Kidney glomerular epithelial cell (primary cell): ENCODE measurements at regions not wholly inside any gene's neighbourhood (a gene's known extent, or its start where the extent isn't known, plus 50 kb on each side); places are given as distances from the start of the nearest gene placed in this dataset.
"Not testable (repeated sequence)": the region's sequence is repeated elsewhere in the genome, so short reads cannot be mapped to it uniquely, and the experiment has no call there.

Source experiments
- DNase-seq: peaks from one replicate; lab custom pipeline; 2025; lab: John Stamatoyannopoulos, UW

- no peak for DNase-seq
Measured at GRCh38 chr6:132045877-132046276, 94.7 kb upstream of the CCN2 start.

DNA sequence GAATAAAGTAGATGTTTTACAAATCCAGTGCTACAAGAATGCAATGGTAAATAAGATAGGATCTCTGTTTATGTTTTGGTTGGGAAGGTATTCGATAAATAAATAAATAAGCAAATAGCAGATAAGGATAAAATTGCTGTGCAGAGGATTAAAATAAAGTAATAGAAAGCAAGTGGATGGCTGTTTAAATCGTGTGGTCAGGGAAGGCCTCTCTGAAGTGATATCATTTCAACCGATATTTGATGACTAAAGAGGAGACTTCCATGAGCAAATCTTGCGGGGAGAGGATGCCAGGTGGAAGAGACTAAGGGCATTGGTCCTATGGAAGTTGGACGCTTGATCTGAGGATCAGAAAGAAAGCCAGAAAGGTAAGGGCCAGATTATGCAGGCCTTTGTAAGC lies 92.0 kb upstream of the CCN2 start:
- DNase-seq: no peak

- no peak for DNase-seq
Measured at GRCh38 chr6:132041706-132042105, 90.5 kb upstream of the CCN2 start.

DNA sequence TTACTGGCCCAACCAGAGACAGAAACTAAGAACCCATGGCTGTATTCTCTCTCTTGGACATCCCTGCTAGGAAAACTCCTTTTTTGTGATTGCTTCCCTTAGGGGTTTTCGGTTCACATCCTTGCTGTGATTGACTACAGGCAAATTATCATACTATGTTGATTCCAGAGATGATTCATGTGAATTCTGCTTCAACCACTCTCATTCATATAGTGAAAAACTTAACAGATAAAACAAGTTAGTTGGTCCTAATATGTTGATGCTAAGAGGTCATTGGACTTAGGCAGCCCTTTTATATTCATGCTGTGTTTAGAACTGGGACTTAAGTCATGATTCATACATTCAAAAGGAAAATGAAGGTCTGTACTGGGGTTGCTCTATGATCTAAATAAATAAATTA lies 76.9 kb upstream of the CCN2 start:
- DNase-seq: no peak

DNA sequence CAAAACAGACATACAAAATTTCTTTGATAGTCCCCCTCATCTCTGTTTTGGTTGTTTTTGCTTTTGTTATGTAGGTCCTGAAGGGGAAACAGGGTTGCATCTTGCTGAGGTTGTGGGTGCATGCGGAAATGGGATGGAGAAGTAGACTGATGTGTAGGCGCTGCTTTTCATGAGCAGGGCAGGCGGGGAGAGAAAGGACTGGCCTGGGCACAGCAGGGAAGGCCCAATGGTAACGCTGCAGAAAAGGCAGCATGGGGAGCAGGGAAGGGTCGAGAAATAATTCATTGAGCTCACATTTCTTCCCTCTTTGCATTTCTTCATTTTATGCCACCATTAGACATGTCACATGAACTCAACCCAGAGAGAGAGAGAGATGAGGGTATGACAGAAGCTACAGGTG lies 74.3 kb upstream of the CCN2 start:
- no peak for DNase-seq

- no peak for DNase-seq
Measured at GRCh38 chr6:132023490-132023889, 72.3 kb upstream of the CCN2 start.

DNA sequence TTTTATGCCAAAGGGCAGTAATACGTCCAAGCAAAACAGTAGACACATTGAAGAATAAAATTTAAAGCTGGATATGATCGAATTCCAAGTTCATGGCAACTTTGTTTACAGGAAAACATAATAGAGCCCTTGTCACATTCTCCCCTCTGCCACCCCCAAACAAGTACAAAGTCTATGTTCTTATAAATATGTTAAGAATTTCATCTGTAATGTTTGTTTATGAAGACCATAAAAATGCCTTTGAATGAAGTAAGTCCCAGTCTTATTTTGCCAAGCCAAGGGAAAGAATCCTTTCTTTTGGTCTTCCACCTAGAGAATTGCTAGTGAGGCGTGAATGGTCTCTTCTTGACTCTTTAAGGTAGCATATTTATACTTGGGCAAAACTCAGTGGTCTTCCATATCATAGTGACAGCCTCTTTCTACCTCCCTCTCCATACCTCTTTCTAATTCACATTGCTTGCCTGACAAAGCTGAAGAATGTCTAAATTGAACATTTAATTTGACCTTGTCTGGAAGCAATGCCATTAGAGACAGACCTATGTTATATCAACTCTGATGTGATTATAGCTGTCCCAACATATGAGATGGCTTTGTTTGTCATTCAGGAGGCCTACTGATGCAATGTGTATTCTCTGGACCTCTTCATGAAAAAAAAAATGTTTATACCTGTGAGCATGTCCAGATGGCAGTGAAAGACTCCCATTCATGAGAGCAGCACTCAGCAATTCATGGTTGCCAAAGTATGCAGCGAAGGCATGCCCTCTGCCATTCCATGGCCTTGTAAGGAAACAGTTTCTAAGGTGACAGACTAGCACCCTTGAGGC lies 70.6 kb upstream of the CCN2 start:
- no peak for DNase-seq

GRCh38 chr6:132020918-132021317 lies 69.7 kb upstream of the CCN2 start:
- DNase-seq: not testable (repeated sequence)

GRCh38 chr6:132020138-132020581 lies 69.0 kb upstream of the CCN2 start:
- DNase-seq: no peak

GRCh38 chr6:132019586-132019985 lies 68.4 kb upstream of the CCN2 start:
- no peak for DNase-seq

DNA sequence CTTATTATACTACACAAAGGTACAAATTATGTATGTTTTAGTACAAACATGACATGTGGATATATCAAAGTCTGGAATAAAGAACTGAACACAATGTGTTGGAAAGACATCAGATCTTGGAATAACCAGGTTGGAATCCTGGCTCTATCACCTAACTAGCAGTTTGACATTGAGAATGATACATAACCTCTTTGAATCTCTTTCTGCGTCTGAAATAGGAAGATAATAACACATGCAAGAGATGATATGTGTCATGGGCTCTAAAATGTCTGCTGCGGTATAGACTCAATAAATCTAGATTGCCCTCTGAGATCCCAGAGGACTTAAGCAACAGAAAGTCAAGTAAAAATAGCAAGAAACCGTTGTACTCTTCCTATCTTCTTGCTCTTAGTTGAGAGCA lies 66.8 kb upstream of the CCN2 start:
- no peak for DNase-seq

DNA sequence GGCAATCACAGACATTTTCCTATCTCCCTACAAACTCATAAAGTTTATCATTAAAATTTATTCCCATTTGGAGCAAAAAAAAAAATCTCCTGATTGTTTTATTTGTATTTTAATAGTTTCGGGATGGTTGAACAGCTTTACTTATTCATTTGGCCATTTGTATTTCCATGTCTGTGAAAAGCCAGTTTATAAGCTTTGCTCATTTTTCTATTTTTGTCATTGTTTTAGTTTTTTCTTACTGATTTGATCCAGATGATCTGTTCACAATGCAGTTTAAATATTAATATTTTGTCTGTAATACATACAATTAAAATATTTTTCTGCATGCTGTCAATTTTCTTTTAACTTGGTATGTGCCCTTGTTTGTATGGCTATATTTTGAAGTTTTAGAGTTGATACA lies 65.2 kb upstream of the CCN2 start:
- no peak for DNase-seq

DNA sequence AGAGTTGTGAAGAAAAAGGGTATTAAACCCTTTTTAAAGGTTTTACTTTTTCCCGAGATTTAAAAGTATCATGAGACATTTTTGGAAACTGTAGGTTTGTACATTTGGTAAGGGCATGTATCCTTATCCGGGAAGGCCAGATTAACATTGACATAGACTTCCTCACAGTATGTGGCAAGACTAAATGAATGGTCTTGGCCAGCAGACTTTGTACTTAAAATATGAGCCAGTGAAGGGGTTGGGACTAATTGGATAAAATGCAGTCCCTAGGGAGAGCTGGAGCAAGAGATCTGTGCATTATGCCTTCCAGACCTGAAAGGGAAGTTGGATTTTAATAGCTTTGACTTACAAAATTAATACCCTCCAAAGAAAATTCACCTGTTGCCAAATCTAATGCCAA lies 60.4 kb upstream of the CCN2 start:
- DNase-seq: no peak

DNA sequence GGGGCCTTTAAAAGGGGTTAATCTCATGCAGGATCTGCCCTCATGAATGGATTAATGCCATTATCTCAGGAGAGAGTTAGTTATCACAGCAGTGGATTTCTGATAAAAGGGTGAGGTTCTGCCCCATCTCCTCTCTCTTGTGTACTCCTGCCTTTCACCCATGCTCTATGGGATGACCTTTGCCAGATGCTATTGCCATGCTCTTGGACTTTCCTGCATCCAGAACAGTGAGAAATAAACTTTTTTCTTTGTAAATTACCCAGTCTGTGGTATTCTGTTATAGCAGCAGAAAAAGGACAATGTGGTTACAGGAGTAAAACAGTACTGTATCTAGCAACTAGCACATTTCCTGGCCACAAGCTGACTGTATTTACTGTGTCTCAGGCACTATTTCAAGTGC lies 58.0 kb upstream of the CCN2 start:
- DNase-seq: no peak

DNA sequence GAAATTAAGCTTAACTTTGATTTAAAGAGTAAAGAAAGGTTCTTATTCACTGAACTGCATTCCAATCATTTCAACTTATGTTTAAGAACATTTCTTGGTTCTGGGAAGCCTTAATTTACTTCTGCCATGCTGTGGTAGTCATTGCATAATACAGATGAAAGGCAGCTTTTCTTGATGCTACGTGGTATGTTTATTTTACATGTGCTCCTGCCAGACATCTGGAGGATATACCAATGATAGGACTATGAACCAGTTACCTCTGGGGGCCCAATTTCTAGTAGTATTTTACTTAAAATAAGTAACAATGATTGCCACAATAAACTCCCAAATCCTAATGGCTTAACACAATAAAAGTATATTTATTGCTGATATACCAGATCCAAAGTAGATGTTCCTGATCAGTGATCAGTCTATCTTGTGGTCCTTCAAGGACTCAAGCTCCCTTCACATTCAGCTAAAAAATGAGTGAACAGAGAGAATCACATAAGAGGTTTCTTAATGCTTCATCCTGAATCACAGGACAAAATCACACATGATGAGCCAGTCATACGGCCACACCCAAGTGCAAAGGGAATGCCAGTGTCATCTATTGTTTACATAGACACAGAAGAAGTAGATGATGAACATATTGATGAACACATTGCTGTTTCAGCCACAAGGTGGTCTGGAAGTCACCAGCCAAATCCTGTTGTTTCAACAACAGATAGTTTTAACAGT lies 56.5 kb upstream of the CCN2 start:
- no peak for DNase-seq

DNA sequence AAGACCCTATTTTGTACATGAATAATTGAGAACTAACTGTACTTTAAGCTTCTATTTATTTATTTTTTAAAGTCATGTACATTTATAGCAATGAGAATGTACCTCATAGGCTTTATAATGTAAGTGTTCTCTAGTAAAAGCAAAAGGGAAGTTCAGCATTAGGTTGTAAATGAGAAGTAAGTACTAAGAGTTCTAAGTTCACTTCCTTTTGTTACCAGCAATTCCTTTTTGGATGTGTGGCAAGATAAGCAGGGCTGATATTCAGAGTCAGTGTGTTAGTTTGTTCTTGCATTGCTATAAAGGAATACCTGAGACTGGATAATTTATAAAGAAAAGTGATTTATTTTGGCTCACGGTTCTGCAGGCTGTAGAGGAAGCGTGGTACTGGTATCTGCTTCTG lies 54.0 kb upstream of the CCN2 start:
- DNase-seq: no peak

DNA sequence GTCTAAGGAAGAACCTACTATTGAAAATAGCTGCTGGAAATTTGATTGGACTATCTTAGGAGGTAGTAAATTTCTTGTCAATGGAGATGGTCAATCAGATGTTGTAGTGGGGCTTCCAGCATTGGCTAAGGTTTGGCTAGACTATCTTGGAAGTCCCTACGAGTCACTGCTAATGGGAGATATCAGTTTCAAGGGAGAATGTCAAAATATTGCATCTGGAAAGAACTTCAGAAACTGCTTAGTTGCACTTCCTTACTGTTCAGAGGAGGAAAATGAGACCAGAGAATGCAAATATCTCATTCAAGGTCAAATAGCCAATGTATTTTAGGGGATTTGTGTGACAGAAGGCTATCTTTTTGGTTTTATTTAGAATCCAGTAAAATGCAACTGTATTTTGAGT lies 53.5 kb upstream of the CCN2 start:
- no peak for DNase-seq

GRCh38 chr6:132003516-132004178 lies 52.5 kb upstream of the CCN2 start:
- no peak for DNase-seq
